DND-41 (cell line): ENCODE measurements at regions not wholly inside any gene's neighbourhood (a gene's known extent, or its start where the extent isn't known, plus 50 kb on each side); places are given as distances from the start of the nearest gene placed in this dataset.

Experiments
- ATAC-seq: fragments of 200-7000 bp; cut with Tn5 transposase; 3 replicates; pipeline ENCODE4 v1.9.1; 2021; ENCODE audit warnings: low read depth; ENCODE audit not compliant: insufficient read depth
- DNase-seq: peaks from one replicate; pipeline ENCODE4 v3.0.0-alpha.2; 2020
- H2AFZ ChIP-seq: 2 replicates; pipeline ENCODE4 v1.6.0; 2012; ENCODE audit warnings: low read depth, low read length
- H3K27ac ChIP-seq: 2 replicates; pipeline ENCODE4 v1.5.1; 2012; ENCODE audit warnings: low read length, inconsistent platforms
- H3K27me3 ChIP-seq: fragments of 200-600 bp; sonication (generic); 2 replicates; pipeline ENCODE4 v1.6.0; 2012; ENCODE audit warnings: low read length, mild to moderate bottlenecking, inconsistent platforms; ENCODE audit not compliant: insufficient read depth, poor library complexity
- H3K36me3 ChIP-seq: 2 replicates; pipeline ENCODE4 v1.5.1; 2012; ENCODE audit warnings: low read length, inconsistent platforms; ENCODE audit not compliant: insufficient read depth
- H3K4me1 ChIP-seq: 2 replicates; pipeline ENCODE4 v1.5.1; 2012; ENCODE audit warnings: mild to moderate bottlenecking, low read length; ENCODE audit not compliant: insufficient read depth
- H3K4me2 ChIP-seq: 2 replicates; pipeline ENCODE4 v1.6.0; 2012; ENCODE audit warnings: mild to moderate bottlenecking, moderate library complexity, low read length, inconsistent platforms; ENCODE audit not compliant: insufficient read depth
- H3K4me3 ChIP-seq, 2 experiments: fragments of 200-600 bp in 1 of 2; shearing (Covaris generic) in 1 of 2; 2 replicates each; pipeline ENCODE4 v1.5.1; 2012 to 2016; ENCODE audit warnings: inconsistent platforms in 2 of 2, low read length in 2 of 2, mild to moderate bottlenecking in 2 of 2, low read depth in 1 of 2, moderate library complexity in 1 of 2
- H3K79me2 ChIP-seq: 2 replicates; pipeline ENCODE4 v1.6.0; 2012; ENCODE audit warnings: low read length, inconsistent platforms; ENCODE audit not compliant: insufficient read depth
- H3K9ac ChIP-seq: 2 replicates; pipeline ENCODE4 v1.6.0; 2012; ENCODE audit warnings: low read depth, mild to moderate bottlenecking, inconsistent platforms, low read length, moderate library complexity
- H3K9me3 ChIP-seq: 2 replicates; pipeline ENCODE4 v1.5.1; 2012; ENCODE audit warnings: low read length, moderate library complexity, mild to moderate bottlenecking, inconsistent platforms; ENCODE audit not compliant: insufficient read depth, severe bottlenecking
- H4K20me1 ChIP-seq: 2 replicates; pipeline ENCODE4 v1.6.0; 2012; ENCODE audit warnings: low read length; ENCODE audit not compliant: insufficient read depth
- EZH2 ChIP-seq: IDR thresholded peaks from 3 replicates; pipeline ENCODE4 v1.6.1; 2012; ENCODE audit warnings: borderline replicate concordance, low read depth, mild to moderate bottlenecking, moderate library complexity, low read length, inconsistent platforms; ENCODE audit not compliant: severe bottlenecking
- TF ChIP-seq, protein P1 (sequence below): IDR thresholded peaks from 2 replicates; pipeline ENCODE4 v1.5.1; 2012; ENCODE audit warnings: borderline replicate concordance, low read length, moderate library complexity, mild to moderate bottlenecking; ENCODE audit not compliant: poor library complexity, severe bottlenecking; ENCODE audit errors: extremely low read depth

DNA sequence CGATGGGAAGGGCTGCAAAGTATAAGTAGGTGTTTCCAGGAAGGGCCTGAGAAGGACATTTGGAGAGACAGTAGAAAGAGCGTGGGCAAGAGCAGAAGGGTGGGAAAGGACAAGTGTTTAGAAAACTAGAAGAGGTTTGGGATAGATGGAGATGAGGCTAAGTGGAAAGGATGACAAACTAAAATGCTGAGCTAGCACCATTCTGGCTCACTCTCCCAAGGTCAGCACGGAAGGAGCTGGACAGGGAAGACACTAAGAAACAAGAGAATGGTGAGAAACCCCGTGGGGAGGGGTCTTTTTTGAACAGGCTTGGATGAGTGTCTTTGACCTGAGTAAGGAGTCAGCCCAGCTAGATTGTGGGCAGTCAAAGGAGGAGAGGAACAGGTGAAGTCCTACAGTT lies 286.0 kb downstream of the CDK5RAP2 start:
- Histone ChIP-seq H3K27ac (no peak overlapping the region), H2AFZ (no peak overlapping the region), H3K9me3 (no peaks in the 10 kb centered on the region), H3K4me1 (no peaks in the 10 kb centered on the region), H3K4me3 (no peak overlapping the region), H3K27me3 (no peaks in the 10 kb centered on the region), H3K36me3 (no peaks in the 10 kb centered on the region), H3K4me2 (no peak overlapping the region), H3K79me2 (no peaks in the 10 kb centered on the region), H4K20me1 (no peaks in the 10 kb centered on the region), H3K9ac (no peak overlapping the region)
- DNase-seq (no peak), ATAC-seq (no peak)
- TF ChIP-seq, protein P1, sequence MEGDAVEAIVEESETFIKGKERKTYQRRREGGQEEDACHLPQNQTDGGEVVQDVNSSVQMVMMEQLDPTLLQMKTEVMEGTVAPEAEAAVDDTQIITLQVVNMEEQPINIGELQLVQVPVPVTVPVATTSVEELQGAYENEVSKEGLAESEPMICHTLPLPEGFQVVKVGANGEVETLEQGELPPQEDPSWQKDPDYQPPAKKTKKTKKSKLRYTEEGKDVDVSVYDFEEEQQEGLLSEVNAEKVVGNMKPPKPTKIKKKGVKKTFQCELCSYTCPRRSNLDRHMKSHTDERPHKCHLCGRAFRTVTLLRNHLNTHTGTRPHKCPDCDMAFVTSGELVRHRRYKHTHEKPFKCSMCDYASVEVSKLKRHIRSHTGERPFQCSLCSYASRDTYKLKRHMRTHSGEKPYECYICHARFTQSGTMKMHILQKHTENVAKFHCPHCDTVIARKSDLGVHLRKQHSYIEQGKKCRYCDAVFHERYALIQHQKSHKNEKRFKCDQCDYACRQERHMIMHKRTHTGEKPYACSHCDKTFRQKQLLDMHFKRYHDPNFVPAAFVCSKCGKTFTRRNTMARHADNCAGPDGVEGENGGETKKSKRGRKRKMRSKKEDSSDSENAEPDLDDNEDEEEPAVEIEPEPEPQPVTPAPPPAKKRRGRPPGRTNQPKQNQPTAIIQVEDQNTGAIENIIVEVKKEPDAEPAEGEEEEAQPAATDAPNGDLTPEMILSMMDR, result no peak
- no peak for TF ChIP-seq EZH2

GRCh38 chr9:120292606-120293005 lies 287.4 kb downstream of the CDK5RAP2 start:
- Histone ChIP-seq H3K79me2 (no peaks in the 10 kb centered on the region), H4K20me1 (no peaks in the 10 kb centered on the region), H3K9me3 (no peaks in the 10 kb centered on the region), H2AFZ (no peak overlapping the region), H3K4me1 (no peaks in the 10 kb centered on the region), H3K36me3 (no peaks in the 10 kb centered on the region), H3K27ac (no peak overlapping the region), H3K4me3 (no peak overlapping the region), H3K27me3 (peaks cover 4% of the 10 kb centered on the region), H3K4me2 (no peak overlapping the region), H3K9ac (no peak overlapping the region)
- TF ChIP-seq, protein P1, result no peak
- TF ChIP-seq EZH2, result no peak
- ATAC-seq (no peak), DNase-seq (no peak)

DNA sequence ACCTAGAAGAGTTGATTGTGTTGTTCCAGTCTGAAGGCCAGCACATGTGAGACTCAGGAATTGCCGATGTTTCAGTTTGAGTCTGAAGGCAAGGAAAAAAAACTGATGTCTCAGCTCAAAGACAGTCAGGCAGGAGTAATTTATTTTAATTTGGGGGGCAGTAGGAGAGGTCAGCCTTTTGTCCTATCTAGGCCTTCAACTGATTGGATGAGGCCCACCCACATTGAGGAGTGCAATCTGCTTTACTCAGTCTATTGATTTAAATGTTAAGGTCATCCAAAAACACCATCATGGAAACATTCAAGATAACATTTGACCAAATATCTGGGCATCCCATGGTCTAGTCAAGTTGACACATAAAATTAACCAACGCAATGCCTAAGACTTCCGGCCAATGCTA lies 288.9 kb downstream of the CDK5RAP2 start:
- H3K27me3 ChIP-seq, result peaks cover 4% of the 10 kb centered on the region
- no peak overlapping the region for H3K4me2 ChIP-seq
- H3K36me3 ChIP-seq, result no peaks in the 10 kb centered on the region
- H3K27ac ChIP-seq, result no peak overlapping the region
- no peaks in the 10 kb centered on the region for H3K9me3 ChIP-seq
- no peaks in the 10 kb centered on the region for H3K4me1 ChIP-seq
- DNase-seq, result no peak
- no peaks in the 10 kb centered on the region for H3K79me2 ChIP-seq
- H3K4me3 ChIP-seq, result no peak overlapping the region
- no peak overlapping the region for H2AFZ ChIP-seq
- ATAC-seq, result no peak
- TF ChIP-seq, protein P1, result no peak
- TF ChIP-seq EZH2, result no peak
- H3K9ac ChIP-seq, result no peak overlapping the region
- no peaks in the 10 kb centered on the region for H4K20me1 ChIP-seq
